Stomach (tissue), 8 donors: ENCODE measurements at regions not wholly inside any gene's neighbourhood (a gene's known extent, or its start where the extent isn't known, plus 50 kb on each side); places are given as distances from the start of the nearest gene placed in this dataset.
"Not testable (repeated sequence)": the region's sequence is repeated elsewhere in the genome, so short reads cannot be mapped to it uniquely, and the experiment has no call there.

ENCODE experiments used
- DNase-seq, 2 donors: peaks; one replicate each; pipeline versions ENCODE4 v3.0.0 to v3.0.0-alpha.2; 2013 to 2019
- H3K27ac ChIP-seq, 5 donors: fragments of 200-600 bp in 4 of 5; sonication (generic) in 4 of 5; one replicate each; pipeline ENCODE4 v1.5.1; 2013 to 2019; ENCODE audit warnings: mild to moderate bottlenecking in 1 of 5, moderate library complexity in 1 of 5
- H3K27me3 ChIP-seq, 3 donors: fragments of 200-600 bp; sonication (generic); one replicate each; pipeline ENCODE4 v1.5.1; 2017 to 2019; ENCODE audit warnings: mixed run types in 1 of 3
- H3K36me3 ChIP-seq, 4 donors: fragments of 200-600 bp; sonication (generic); 1 replicate in 3 of 4; 2 replicates in 1 of 4; pipeline ENCODE4 v1.5.1; 2016 to 2019
- H3K4me1 ChIP-seq, 4 donors: fragments of 200-600 bp; sonication (generic); one replicate each; pipeline ENCODE4 v1.5.1; 2016 to 2019
- H3K4me3 ChIP-seq, 4 donors: fragments of 200-600 bp; sonication (generic) in 3 of 4; one replicate each; pipeline ENCODE4 v1.5.1; 2016 to 2019; ENCODE audit warnings: mild to moderate bottlenecking in 1 of 4
- H3K9me3 ChIP-seq, 4 donors: fragments of 200-600 bp; sonication (generic); one replicate each; pipeline ENCODE4 v1.5.1; 2016 to 2019
- CTCF ChIP-seq, 7 experiments: fragments of 450-650 bp in 4 of 7; fragments of 200-600 bp in 3 of 7; sonication (generic) in 3 of 7; IDR thresholded peaks; one replicate each; pipeline ENCODE4 v1.5.1; 2016 to 2019; ENCODE audit warnings: antibody characterized with exemption in 7 of 7, control low read depth in 2 of 7, mild to moderate bottlenecking in 1 of 7
- EP300 ChIP-seq: sonication (generic); formaldehyde crosslinking; IDR thresholded peaks from one replicate; pipeline ENCODE4 v1.6.1; 2017; ENCODE audit warnings: antibody characterized with exemption
- POLR2A ChIP-seq, 4 donors: fragments of 450-650 bp; IDR thresholded peaks; one replicate each; pipeline ENCODE4 v1.6.1; 2016; ENCODE audit warnings: antibody characterized with exemption in 4 of 4, control low read depth in 2 of 4, mild to moderate bottlenecking in 1 of 4, moderate library complexity in 1 of 4
- POLR2AphosphoS5 ChIP-seq, 3 donors: sonication (generic); formaldehyde crosslinking; IDR thresholded peaks; one replicate each; pipeline ENCODE4 v1.6.1; 2016; ENCODE audit warnings: antibody characterized with exemption in 3 of 3
- WGBS, 5 donors: extraction: QIAGEN DNeasy Blood & Tissue Kit in 3 of 5; methylation state at CpG; one replicate each; pipeline versions ENCODE4 v1.1.5 to v1.1.7; 2013 to 2018; 5-methylcytosine and 5-hydroxymethylcytosine counted together
- intact Hi-C: fragments of 100-400 bp; cut with DNase I; formaldehyde crosslinking; loops from one replicate; pipeline ENCODE4 v1.15.1; 2023; ENCODE audit warnings: low total_unique reads
- donor health status: healthy with polysubstance abuse.
- donor health status: Bipolar disorder and iron deficiency.
- donor health status: healthy.

- H3K4me3 ChIP-seq, result no peak overlapping the region
- H3K36me3 ChIP-seq, result no peaks in the 10 kb centered on the region
- TF ChIP-seq CTCF (IDR thresholded peaks at IDR 0.05), result no peak
- TF ChIP-seq EP300, result no peak
- no peak for TF ChIP-seq POLR2AphosphoS5 (IDR thresholded peaks at IDR 0.05)
- TF ChIP-seq POLR2A (IDR thresholded peaks at IDR 0.05), result no peak
- peaks cover 0 to 65% (median 6%) of the 10 kb centered on the region in 3 donors for H3K27me3 ChIP-seq
- DNase-seq, result no peak
- H3K4me1 ChIP-seq, result no peaks in the 10 kb centered on the region
- 71 to 87% (median 76%) methylated on average over 3 of the region's 3 CpGs for WGBS, 5 donors
- no peaks in the 10 kb centered on the region for H3K9me3 ChIP-seq
- no peak overlapping the region for H3K27ac ChIP-seq
- intact Hi-C loops, result no loop called here
Observed at GRCh38 chr3:127413318-127413673, 125.5 kb upstream of the PRR20G start.

DNA sequence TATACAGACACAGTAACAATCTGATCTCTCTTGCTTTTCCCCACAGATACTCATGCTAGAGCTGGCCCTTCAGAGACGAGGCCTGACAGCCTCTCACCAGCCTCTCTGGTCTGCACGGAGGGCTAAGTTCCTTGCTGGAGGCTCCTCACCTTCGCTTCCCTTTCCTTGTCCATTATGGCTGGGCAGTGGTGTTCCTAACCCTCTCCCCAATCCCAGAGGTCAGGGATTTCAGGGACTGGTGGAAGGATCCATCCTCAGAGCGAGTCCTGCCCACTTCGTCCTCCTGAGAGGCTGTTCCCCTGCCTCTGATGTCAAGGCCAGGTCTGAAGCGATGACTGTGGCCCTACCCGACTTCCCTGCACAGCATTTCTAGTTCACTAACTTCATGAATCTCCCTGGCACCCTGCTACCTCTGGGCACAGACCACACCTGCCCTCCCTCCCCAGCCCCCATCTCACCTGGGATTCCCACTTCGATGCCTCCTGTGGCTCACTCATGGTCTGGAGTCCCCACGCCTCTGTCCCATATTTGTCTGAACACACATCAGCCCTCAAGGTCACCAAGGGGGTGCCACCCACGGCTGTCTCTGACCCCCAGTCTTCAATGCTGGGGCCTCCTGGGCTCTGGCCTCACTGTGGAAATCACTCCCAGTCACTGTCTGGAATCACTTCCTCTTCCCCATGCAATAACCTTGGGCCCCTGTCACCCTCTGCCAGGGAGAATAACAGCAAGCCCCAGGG lies 124.9 kb upstream of the PRR20G start:
- no peak overlapping the region for H3K4me3 ChIP-seq
- peaks cover 0 to 62% (median 6%) of the 10 kb centered on the region in 3 donors for H3K27me3 ChIP-seq
- H3K27ac ChIP-seq, result no peak overlapping the region
- H3K36me3 ChIP-seq, result no peaks in the 10 kb centered on the region
- whole genome bisulfite sequencing, 5 donors, result 79 to 90% (median 82%) methylated on average over 10 of the region's 10 CpGs
- H3K9me3 ChIP-seq, result no peaks in the 10 kb centered on the region
- TF ChIP-seq CTCF (IDR thresholded peaks at IDR 0.05) (no peak), POLR2AphosphoS5 (IDR thresholded peaks at IDR 0.05) (no peak), POLR2A (IDR thresholded peaks at IDR 0.05) (no peak), EP300 (no peak)
- DNase-seq, result no peak
- no peaks in the 10 kb centered on the region for H3K4me1 ChIP-seq
- intact Hi-C loops, result no loop called here

- peaks cover 0 to 66% (median 6%) of the 10 kb centered on the region in 3 donors for H3K27me3 ChIP-seq
- H3K36me3 ChIP-seq, H3K4me3 ChIP-seq, H3K27ac ChIP-seq, H3K4me1 ChIP-seq, H3K9me3 ChIP-seq, intact Hi-C loops, DNase-seq: not testable (repeated sequence)
- 53 to 66% (median 61%) methylated on average over 7 to 9 of the region's 9 CpGs for WGBS, 5 donors
Observed at GRCh38 chr3:127411875-127412274, 124.0 kb upstream of the PRR20G start.

- intact Hi-C loops, result no loop called here
- H3K27ac ChIP-seq, result no peak overlapping the region
- no peaks in the 10 kb centered on the region for H3K4me1 ChIP-seq
- H3K9me3 ChIP-seq, result no peaks in the 10 kb centered on the region
- TF ChIP-seq CTCF (IDR thresholded peaks at IDR 0.05) (no peak), POLR2AphosphoS5 (IDR thresholded peaks at IDR 0.05) (no peak)
- H3K4me3 ChIP-seq, result no peak overlapping the region
- DNase-seq, result no peak
- peaks cover 0 to 73% (median 6%) of the 10 kb centered on the region in 3 donors for H3K27me3 ChIP-seq
- 35 to 51% (median 45%) methylated on average over 4 of the region's 4 CpGs for WGBS, 5 donors
- H3K36me3 ChIP-seq, result no peaks in the 10 kb centered on the region
Observed at GRCh38 chr3:127411083-127411727, 123.4 kb upstream of the PRR20G start.

DNA sequence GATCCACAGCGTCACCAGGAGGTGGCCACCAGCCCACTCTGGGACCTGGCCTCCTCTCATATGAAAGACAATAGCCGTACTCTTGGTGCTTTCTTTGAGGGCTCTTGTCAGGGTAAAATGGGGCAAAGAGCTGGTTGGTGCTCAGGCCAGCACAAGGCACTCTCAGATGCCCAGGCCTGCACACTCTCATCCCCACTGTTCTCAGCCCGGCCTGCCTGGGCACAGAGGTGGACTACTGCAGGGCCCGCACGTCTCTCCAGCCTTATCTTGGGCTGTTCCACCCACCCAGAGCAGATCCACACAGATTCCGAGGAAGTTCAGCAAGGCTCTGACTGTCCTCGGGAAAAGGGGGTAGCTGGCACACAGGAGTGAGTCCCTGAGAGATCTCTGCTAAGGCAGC lies 122.8 kb upstream of the PRR20G start:
- WGBS, 5 donors, result 75 to 93% (median 85%) methylated on average over 4 to 7 of the region's 7 CpGs
- Histone ChIP-seq H3K27ac (no peak overlapping the region), H3K9me3 (no peaks in the 10 kb centered on the region), H3K27me3 (peaks cover 0 to 78% (median 6%) of the 10 kb centered on the region in 3 donors), H3K4me3 (no peak overlapping the region), H3K4me1 (no peaks in the 10 kb centered on the region), H3K36me3 (no peaks in the 10 kb centered on the region)
- no peak for DNase-seq
- intact Hi-C loops, result no loop called here
- TF ChIP-seq POLR2A (IDR thresholded peaks at IDR 0.05) (no peak), CTCF (IDR thresholded peaks at IDR 0.05) (no peak), EP300 (no peak), POLR2AphosphoS5 (IDR thresholded peaks at IDR 0.05) (no peak)
